GM18519 (cell line): ENCODE measurements at regions not wholly inside any gene's neighbourhood (a gene's known extent, or its start where the extent isn't known, plus 50 kb on each side); places are given as distances from the start of the nearest gene placed in this dataset.
"Not testable (repeated sequence)": the region's sequence is repeated elsewhere in the genome, so short reads cannot be mapped to it uniquely, and the experiment has no call there.

Experiments used
- ATAC-seq: cut with Tn5 transposase; IDR thresholded peaks from one replicate; pipeline ENCODE4 v1.9.1; 2021; ENCODE audit warnings: mild to moderate bottlenecking, moderate library complexity; ENCODE audit not compliant: unreplicated experiment, low FRiP score

DNA sequence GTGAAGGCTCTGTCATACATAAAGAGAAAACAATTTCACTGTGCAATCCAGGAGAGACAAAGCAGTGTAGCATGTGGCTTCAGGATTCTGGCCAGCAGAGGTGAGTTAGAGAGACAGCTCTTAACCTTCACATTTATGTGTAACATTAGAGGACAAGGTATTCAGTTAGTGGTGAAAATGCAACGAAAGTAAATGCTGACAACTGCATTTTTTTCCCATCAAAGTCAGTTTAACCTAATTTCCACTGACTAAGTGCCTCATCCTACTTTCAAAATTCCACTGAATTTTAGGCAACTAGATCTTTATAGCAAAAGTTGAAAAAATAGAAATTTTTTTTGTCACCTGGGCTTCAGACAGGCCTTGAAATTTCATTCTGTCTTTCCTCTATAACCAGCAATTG lies 130.8 kb upstream of the LNX1 start:
- no peak for ATAC-seq

DNA sequence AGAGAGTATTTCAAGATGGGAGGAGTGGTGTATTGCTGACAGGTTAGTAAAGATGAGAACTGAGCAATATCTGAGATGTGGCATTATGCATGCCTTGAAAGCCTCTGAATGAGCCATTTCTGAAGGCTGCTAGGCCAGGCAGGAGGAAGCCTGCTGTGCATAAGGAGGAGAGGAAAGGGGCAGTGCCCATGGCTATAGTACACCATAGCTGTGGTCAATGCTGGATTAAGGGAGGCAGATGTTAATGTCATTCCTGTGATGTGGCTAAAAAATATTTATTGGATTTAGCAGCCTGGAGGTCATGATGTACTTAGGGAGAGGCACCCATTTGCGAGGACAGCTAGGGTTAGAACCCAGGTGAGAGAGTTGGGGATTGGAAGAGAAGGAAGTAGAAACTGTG lies 130.0 kb upstream of the LNX1 start:
- no peak for ATAC-seq

- ATAC-seq: no peak
Observed at GRCh38 chr4:53720776-53721175, 129.5 kb upstream of the LNX1 start.

GRCh38 chr4:53717064-53717549 lies 125.8 kb upstream of the LNX1 start:
- no peak for ATAC-seq

GRCh38 chr4:53716471-53717063 lies 125.3 kb upstream of the LNX1 start:
- ATAC-seq: no peak

GRCh38 chr4:53716011-53716410 lies 124.7 kb upstream of the LNX1 start:
- ATAC-seq: no peak

GRCh38 chr4:53714236-53715140 lies 123.2 kb upstream of the LNX1 start:
- no peak for ATAC-seq

- ATAC-seq: no peak
Observed at GRCh38 chr4:53713767-53714166, 122.5 kb upstream of the LNX1 start.

DNA sequence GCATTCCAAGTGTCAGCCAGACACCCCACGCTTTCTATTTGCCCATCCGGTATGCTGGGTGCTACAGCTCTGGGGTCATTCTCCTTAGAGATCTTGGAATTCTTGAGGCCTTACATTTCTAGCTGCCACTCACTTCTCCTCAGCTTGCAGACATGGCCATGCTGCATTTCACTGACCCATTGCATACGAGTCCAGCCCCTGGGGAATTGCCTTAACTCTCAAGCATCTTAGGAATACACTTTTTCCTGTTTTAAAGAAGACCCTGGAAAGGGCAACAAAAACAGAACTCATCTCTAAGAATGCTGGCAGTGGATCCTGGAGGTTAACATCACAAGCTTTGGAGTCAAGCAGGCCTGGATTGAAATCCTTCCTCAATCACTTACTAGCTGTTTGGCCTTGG lies 122.0 kb upstream of the LNX1 start:
- ATAC-seq: no peak

- no peak for ATAC-seq
Observed at GRCh38 chr4:53712408-53713020, 121.2 kb upstream of the LNX1 start.

DNA sequence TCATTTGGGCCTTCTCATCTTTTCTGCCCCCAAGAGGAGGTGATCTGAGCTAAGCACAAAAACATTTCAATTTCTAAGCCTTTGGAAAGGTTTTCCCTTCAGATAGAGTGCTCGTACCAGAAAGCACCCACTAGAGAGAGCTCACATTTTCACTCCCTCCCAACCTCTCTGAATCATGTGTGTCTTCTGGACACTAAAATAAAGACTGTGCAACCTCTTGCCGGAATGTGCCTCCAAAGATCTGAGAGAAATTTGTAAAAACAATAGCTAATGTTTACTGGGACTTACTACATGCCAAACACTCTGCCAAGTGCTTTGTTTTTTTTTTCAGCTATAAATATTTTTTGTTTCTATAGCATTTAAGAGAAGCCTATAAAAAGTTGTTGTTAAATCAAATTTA lies 120.6 kb upstream of the LNX1 start:
- no peak for ATAC-seq

DNA sequence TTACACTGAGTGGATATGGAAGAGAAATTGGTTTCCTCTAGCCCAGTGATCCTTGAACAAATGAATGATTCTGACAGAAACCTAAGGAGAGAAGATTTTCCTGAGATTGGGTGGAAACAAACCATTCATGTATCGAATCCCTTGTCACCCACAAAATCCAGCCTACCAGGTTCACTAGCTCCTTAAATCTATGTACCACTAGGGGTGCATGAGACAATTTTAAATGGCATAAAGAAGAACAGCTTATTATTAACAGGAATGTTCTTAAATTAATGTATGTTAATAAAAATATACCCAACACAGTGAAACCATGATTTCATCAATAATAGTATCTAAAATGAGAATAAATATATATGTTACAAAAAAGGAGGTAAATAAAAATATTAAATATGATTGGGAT lies 118.4 kb upstream of the LNX1 start:
- ATAC-seq: no peak

GRCh38 chr4:53707491-53707890 lies 116.2 kb upstream of the LNX1 start:
- ATAC-seq: no peak

GRCh38 chr4:53706422-53707032 lies 115.2 kb upstream of the LNX1 start:
- peak; percentile 30 for ATAC-seq

DNA sequence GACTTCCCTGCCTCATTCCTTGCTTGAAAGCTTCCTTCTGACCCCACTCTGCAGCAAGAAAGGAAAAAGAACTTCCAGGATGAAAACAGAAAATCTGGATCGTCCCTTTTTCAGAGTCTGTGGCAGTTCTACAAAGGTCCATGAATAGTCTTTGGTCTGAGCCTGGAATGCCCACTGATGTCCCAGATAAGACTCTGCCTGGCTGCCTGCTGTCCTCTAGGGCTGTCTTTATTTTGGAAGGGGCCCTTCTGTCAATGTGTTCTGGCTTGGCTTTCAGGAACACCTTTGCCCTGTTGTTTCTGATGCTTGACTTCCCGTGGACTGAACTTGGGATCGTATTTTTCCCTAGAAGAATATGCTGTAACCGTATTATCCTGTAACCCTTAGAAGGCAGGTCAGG lies 114.7 kb upstream of the LNX1 start:
- ATAC-seq: no peak

- ATAC-seq: no peak
Observed at GRCh38 chr4:53705151-53705764, 114.0 kb upstream of the LNX1 start.

GRCh38 chr4:53704329-53704728 lies 113.0 kb upstream of the LNX1 start:
- no peak for ATAC-seq

DNA sequence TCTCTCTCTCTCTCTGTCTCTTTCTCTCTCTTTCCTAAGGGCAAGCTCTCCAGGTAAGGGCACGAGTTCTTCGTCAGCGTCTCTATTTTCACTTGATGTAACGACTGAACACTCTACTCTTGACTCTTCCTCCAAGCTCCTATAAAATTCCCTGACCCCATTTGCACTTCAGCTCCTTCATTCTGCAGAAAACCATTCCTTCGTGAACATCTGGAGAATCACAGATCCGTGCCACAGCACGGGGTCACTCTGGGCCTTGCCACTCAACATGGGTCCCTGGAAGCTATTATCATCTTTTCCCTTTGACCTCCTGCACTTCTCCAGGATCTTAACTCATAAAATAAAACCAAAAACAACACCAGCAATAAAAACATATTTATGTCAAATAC lies 112.0 kb upstream of the LNX1 start:
- no peak for ATAC-seq

GRCh38 chr4:53702334-53703266 lies 111.3 kb upstream of the LNX1 start:
- peak; percentile 58 for ATAC-seq

DNA sequence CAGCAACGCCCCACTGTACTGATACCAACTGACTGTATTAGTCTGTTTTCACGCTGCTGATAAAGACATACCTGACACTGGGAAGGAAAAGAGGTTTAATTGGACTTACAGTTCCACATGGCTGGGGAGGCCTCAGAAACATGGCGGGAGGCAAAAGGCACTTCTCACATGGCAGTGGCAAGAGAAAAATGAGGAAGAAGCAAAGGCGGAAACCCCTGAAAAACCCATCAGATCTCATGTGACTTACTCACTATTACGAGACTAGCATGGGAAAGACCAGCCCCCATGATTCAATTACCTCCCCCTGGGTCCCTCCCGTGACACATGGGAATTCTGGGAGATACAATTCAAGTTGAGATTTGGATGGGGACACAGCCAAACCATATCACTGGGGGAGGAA lies 110.0 kb upstream of the LNX1 start:
- not testable (repeated sequence) for ATAC-seq
